ENCODE measurements at regions not wholly inside any gene's neighbourhood (a gene's known extent, or its start where the extent isn't known, plus 50 kb on each side); places are given as distances from the start of the nearest gene placed in this dataset.

- TF ChIP-seq ZBTB33 (IDR thresholded peaks at IDR 0.05; ENCODE audit: extremely low read depth, insufficient replicate concordance, low read length) (no peak), ZFX (IDR thresholded peaks at IDR 0.05) (no peak)
Observed at GRCh38 chr7:130938661-130939060, 204.7 kb upstream of the KLF14 start (continued).

GRCh38 chr7:130939321-130940095 is 205.5 kb upstream of the KLF14 start:
- H3K9me3 ChIP-seq (ENCODE audit: control insufficient read depth in 1 of 2, insufficient read depth in 1 of 2, low read depth in 1 of 2, low read length in 2 of 2), result no peaks in the 10 kb centered on the region
- peak overlapping the region; percentile 7; the same call in 1 of the 2 replicates for H3K4me2 ChIP-seq (ENCODE audit: low read length)
- no peak overlapping the region for H2AFZ ChIP-seq (ENCODE audit: low read depth, low read length, poor library complexity, severe bottlenecking)
- ChIA-PET POLR2A (interaction anchor here (1.1 kb wide), 1 partner anchor 10 kb away, joined by 3 read pairs; no protein-coding TSS in a partner anchor), CTCF (interaction anchor here (0.7 to 1.4 kb wide), 3 partner anchors 43 to 100 kb away, joined by 3 to 6 read pairs (median 5); no protein-coding TSS in a partner anchor), RAD21 (ENCODE audit: low non-redundant PET in 1 of 2, low total read pairs in 2 of 2, uncharacterized antibody in 2 of 2, unreplicated experiment in 2 of 2) (no interaction called here)
- no peak for DNase-seq (ENCODE audit: low read depth, low spot score)
- BruUV-seq (replicated peaks), result no TSS peak
- no peak for ATAC-seq
- peak overlapping the region; percentile 63 for H3K9ac ChIP-seq (ENCODE audit: low read length)
- H4K20me1 ChIP-seq (ENCODE audit: insufficient read depth), result no peaks in the 10 kb centered on the region
- H3K27me3 ChIP-seq (ENCODE audit: insufficient read depth, low read length), result no peaks in the 10 kb centered on the region
- TF ChIP-seq ZNF274 (IDR thresholded peaks at IDR 0.05; ENCODE audit: low read depth, low read length) (no peak), EZH2phosphoT487 (IDR thresholded peaks at IDR 0.05; ENCODE audit: borderline replicate concordance) (no peak), SIN3A (IDR thresholded peaks at IDR 0.05; ENCODE audit: low read depth) (no peak), ZBTB33 (IDR thresholded peaks at IDR 0.05; ENCODE audit: extremely low read depth, insufficient replicate concordance, low read length) (no peak), RAD21 (IDR thresholded peaks at IDR 0.05; ENCODE audit: low read depth) (0 out of 2 replicates have a peak, but pooled peaks have one; percentile 16), ZFX (IDR thresholded peaks at IDR 0.05) (no peak)
- peaks cover 100% of the 10 kb centered on the region for H3K79me2 ChIP-seq (ENCODE audit: insufficient read depth, low read length)
- H3K4me3 ChIP-seq (replicated peaks in 1 of 2; ENCODE audit: low read depth in 1 of 2, low read length in 2 of 2), result no peak overlapping the region
- peaks cover 85 to 98% of the 10 kb centered on the region in 2 experiments for H3K4me1 ChIP-seq (ENCODE audit: control insufficient read depth in 1 of 2, insufficient read depth in 2 of 2, low read length in 2 of 2)
- peak overlapping the region; percentile 85 for H3K27ac ChIP-seq (ENCODE audit: low read depth, low read length)
- H3K36me3 ChIP-seq (ENCODE audit: control insufficient read depth in 1 of 2, insufficient read depth in 2 of 2, low read length in 2 of 2), result peaks cover 18 to 57% of the 10 kb centered on the region in 2 experiments
- no peaks in the 10 kb centered on the region for H3K9me2 ChIP-seq (ENCODE audit: insufficient read depth)
- intact Hi-C loops (cut with micrococcal nuclease), result no loop called here
